ENCODE measurements at regions not wholly inside any gene's neighbourhood (a gene's known extent, or its start where the extent isn't known, plus 50 kb on each side); places are given as distances from the start of the nearest gene placed in this dataset.

- TF ChIP-seq, protein P1, sequence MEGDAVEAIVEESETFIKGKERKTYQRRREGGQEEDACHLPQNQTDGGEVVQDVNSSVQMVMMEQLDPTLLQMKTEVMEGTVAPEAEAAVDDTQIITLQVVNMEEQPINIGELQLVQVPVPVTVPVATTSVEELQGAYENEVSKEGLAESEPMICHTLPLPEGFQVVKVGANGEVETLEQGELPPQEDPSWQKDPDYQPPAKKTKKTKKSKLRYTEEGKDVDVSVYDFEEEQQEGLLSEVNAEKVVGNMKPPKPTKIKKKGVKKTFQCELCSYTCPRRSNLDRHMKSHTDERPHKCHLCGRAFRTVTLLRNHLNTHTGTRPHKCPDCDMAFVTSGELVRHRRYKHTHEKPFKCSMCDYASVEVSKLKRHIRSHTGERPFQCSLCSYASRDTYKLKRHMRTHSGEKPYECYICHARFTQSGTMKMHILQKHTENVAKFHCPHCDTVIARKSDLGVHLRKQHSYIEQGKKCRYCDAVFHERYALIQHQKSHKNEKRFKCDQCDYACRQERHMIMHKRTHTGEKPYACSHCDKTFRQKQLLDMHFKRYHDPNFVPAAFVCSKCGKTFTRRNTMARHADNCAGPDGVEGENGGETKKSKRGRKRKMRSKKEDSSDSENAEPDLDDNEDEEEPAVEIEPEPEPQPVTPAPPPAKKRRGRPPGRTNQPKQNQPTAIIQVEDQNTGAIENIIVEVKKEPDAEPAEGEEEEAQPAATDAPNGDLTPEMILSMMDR (IDR thresholded peaks at IDR 0.05; ENCODE audit: borderline replicate concordance, control extremely low read depth, extremely low read depth, insufficient read depth, missing control alignments): no peak
- in situ Hi-C loops (cut with MboI; ENCODE audit: low sequenced_read_pairs, unreplicated experiment): no loop called here
- DNase-seq (ENCODE audit: low spot score): no peak
These were observed 388.3 kb downstream of the ANXA1 start for GRCh38 chr9:73539881-73540390.

- TF ChIP-seq, protein P1 (IDR thresholded peaks at IDR 0.05; ENCODE audit: borderline replicate concordance, control extremely low read depth, extremely low read depth, insufficient read depth, missing control alignments): no peak
- no peak for DNase-seq (ENCODE audit: low spot score)
- in situ Hi-C loops (cut with MboI; ENCODE audit: low sequenced_read_pairs, unreplicated experiment): no loop called here
These were observed 390.3 kb downstream of the ANXA1 start for GRCh38 chr9:73541923-73542322.

- in situ Hi-C loops (cut with MboI; ENCODE audit: low sequenced_read_pairs, unreplicated experiment): no loop called here
- TF ChIP-seq, protein P1 (IDR thresholded peaks at IDR 0.05; ENCODE audit: borderline replicate concordance, control extremely low read depth, extremely low read depth, insufficient read depth, missing control alignments): no peak
- DNase-seq (ENCODE audit: low spot score): no peak
These were observed 392.1 kb downstream of the ANXA1 start for GRCh38 chr9:73543727-73544126.

- DNase-seq (ENCODE audit: low spot score): no peak
- in situ Hi-C loops (cut with MboI; ENCODE audit: low sequenced_read_pairs, unreplicated experiment): no loop called here
- TF ChIP-seq, protein P1 (IDR thresholded peaks at IDR 0.05; ENCODE audit: borderline replicate concordance, control extremely low read depth, extremely low read depth, insufficient read depth, missing control alignments): no peak
These were observed 396.5 kb downstream of the ANXA1 start for GRCh38 chr9:73548201-73548600.

- in situ Hi-C loops (cut with MboI; ENCODE audit: low sequenced_read_pairs, unreplicated experiment): no loop called here
- TF ChIP-seq, protein P1 (IDR thresholded peaks at IDR 0.05; ENCODE audit: borderline replicate concordance, control extremely low read depth, extremely low read depth, insufficient read depth, missing control alignments): no peak
- DNase-seq (ENCODE audit: low spot score): no peak
These were observed 398.3 kb downstream of the ANXA1 start for GRCh38 chr9:73549991-73550390.

DNA sequence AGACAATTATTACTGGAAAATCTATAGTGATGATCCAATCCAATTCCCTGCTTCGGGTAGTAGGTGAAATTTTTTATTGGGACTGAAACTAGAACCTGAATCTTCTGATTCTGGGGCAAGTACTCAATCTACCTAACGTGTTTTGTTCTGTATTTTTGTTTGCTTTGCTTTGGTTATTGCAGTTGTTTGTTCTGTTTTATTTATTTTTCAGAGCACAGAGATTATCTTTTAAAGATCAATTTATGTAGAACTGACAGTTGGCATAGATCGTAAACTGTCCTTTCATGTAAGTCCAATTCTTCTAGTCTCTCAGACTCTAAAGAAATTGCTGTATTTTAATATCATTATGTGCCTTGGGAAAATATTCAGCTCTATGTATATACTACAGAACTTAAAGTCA, 401.6 kb downstream of the ANXA1 start:
- in situ Hi-C loops (cut with MboI; ENCODE audit: low sequenced_read_pairs, unreplicated experiment): no loop called here
- TF ChIP-seq, protein P1 (IDR thresholded peaks at IDR 0.05; ENCODE audit: borderline replicate concordance, control extremely low read depth, extremely low read depth, insufficient read depth, missing control alignments): no peak

DNA sequence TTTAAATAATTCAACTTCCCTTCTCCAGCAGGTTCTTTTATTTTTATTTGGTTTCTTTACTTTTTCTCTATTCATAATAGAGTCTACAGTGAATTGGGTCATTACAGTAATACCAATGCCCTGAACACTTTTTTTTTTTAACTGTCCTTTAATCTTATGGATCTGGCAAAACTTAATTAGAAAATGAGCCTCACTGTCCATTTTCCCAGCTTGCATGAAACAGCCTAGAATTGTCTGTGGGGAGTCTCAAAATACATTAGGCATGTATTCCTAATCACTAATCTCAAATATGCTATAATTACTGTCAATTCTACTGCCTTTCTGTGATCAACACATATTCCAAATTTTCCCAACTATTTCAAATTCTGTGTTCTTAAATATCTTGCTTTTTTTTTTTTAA, 406.8 kb downstream of the ANXA1 start:
- TF ChIP-seq, protein P1 (IDR thresholded peaks at IDR 0.05; ENCODE audit: borderline replicate concordance, control extremely low read depth, extremely low read depth, insufficient read depth, missing control alignments): no peak
- DNase-seq (ENCODE audit: low spot score): no peak
- in situ Hi-C loops (cut with MboI; ENCODE audit: low sequenced_read_pairs, unreplicated experiment): no loop called here

More for the DNA sequence above, 401.6 kb downstream of the ANXA1 start:
- no peak for DNase-seq (ENCODE audit: low spot score)
